ACC112 (cell line): ENCODE measurements at regions not wholly inside any gene's neighbourhood (a gene's known extent, or its start where the extent isn't known, plus 50 kb on each side); places are given as distances from the start of the nearest gene placed in this dataset.

Source experiments
- H2AFZ ChIP-seq: fragments of 200-600 bp; sonication (generic); one replicate; pipeline ENCODE4 v1.6.0; 2017; ENCODE audit warnings: antibody characterized with exemption, low read length; ENCODE audit not compliant: unreplicated experiment
- H3K27ac ChIP-seq: fragments of 200-600 bp; sonication (generic); 2 replicates; pipeline ENCODE4 v1.5.1; 2014; ENCODE audit warnings: low read depth, mild to moderate bottlenecking, antibody characterized with exemption, low read length, moderate library complexity
- H3K27me3 ChIP-seq: fragments of 200-600 bp; sonication (generic); 2 replicates; pipeline ENCODE4 v1.6.1; 2014; ENCODE audit warnings: mild to moderate bottlenecking, antibody characterized with exemption, low read length, moderate library complexity, mixed read lengths; ENCODE audit not compliant: insufficient read depth
- H3K36me3 ChIP-seq: fragments of 200-600 bp; sonication (generic); 2 replicates; pipeline ENCODE4 v1.6.1; 2016; ENCODE audit warnings: mild to moderate bottlenecking, antibody characterized with exemption, low read length, moderate library complexity, mixed read lengths; ENCODE audit not compliant: insufficient read depth
- H3K4me1 ChIP-seq: fragments of 200-600 bp; sonication (generic); one replicate; pipeline ENCODE4 v1.6.1; 2016; ENCODE audit warnings: low read length, mixed read lengths; ENCODE audit not compliant: insufficient read depth, unreplicated experiment, control insufficient read depth
- H3K4me3 ChIP-seq: fragments of 200-600 bp; sonication (generic); 2 replicates; pipeline ENCODE4 v1.5.1; 2014; ENCODE audit warnings: mild to moderate bottlenecking, low read depth, low read length
- H3K79me2 ChIP-seq: fragments of 200-600 bp; sonication (generic); one replicate; pipeline ENCODE4 v1.6.0; 2016; ENCODE audit warnings: low read length; ENCODE audit not compliant: control insufficient read depth, unreplicated experiment, insufficient read depth

GRCh38 chr20:24147479-24147878 is 158.9 kb upstream of the GGTLC1 start:
- no peaks in the 10 kb centered on the region for H3K4me1 ChIP-seq
- no peak overlapping the region for H3K27ac ChIP-seq
- H3K4me3 ChIP-seq, result no peak overlapping the region
- 0 out of 2 replicates have a peak, but pooled peaks cover 4% of the 10 kb centered on the region for H3K27me3 ChIP-seq
- no peaks in the 10 kb centered on the region for H3K79me2 ChIP-seq
- no peak overlapping the region for H2AFZ ChIP-seq
- no peaks in the 10 kb centered on the region for H3K36me3 ChIP-seq

GRCh38 chr20:24146231-24146634 is 157.7 kb upstream of the GGTLC1 start:
- H2AFZ ChIP-seq, result no peak overlapping the region
- no peaks in the 10 kb centered on the region for H3K36me3 ChIP-seq
- no peak overlapping the region for H3K27ac ChIP-seq
- 0 out of 2 replicates have a peak, but pooled peaks cover 4% of the 10 kb centered on the region for H3K27me3 ChIP-seq
- no peaks in the 10 kb centered on the region for H3K4me1 ChIP-seq
- no peaks in the 10 kb centered on the region for H3K79me2 ChIP-seq
- H3K4me3 ChIP-seq, result no peak overlapping the region

DNA sequence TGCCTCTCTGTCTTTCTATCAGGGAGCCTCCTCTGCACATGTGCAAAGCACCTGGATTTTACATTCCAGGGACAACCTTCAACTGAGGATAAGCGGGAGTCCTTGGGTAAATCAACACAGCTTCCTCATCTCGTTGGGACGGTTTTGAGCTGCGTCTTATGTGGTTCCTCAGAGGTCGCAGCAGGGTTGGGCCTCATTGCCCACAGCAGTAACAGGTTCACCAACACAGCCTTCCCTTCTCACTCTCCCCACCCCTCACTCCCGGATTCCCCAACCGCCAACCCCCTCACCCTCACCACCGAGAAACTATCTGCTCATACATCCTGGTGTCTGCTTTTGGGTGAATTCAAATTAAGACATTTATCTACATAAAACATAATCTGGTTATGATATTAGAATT is 155.8 kb upstream of the GGTLC1 start:
- Histone ChIP-seq H3K79me2 (no peaks in the 10 kb centered on the region), H3K4me1 (no peaks in the 10 kb centered on the region), H3K27ac (no peak overlapping the region), H2AFZ (no peak overlapping the region), H3K27me3 (0 out of 2 replicates have a peak, but pooled peaks cover 4% of the 10 kb centered on the region), H3K36me3 (no peaks in the 10 kb centered on the region), H3K4me3 (no peak overlapping the region)

DNA sequence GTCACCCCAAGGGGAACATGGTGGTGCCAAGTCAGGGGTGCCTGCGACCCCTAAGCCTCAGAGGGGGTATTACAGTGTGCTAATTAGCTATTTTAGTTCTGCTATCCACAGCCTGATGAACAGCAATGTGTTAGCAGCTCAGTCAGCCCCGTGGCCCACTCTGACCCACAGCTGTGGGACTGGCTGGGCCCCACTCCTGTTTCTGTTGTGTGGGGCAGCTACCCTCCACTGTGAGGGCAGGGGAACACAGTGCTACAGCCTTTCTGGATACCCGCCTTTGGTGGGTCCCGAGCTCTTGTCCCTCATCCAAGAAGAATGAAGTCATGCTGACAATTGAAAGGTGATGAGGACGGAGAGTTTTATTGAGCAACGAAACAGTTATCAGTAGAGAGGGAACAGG is 152.5 kb upstream of the GGTLC1 start:
- H3K4me3 ChIP-seq, result no peak overlapping the region
- no peak overlapping the region for H3K27ac ChIP-seq
- H2AFZ ChIP-seq, result no peak overlapping the region
- no peaks in the 10 kb centered on the region for H3K79me2 ChIP-seq
- no peaks in the 10 kb centered on the region for H3K27me3 ChIP-seq
- H3K4me1 ChIP-seq, result no peaks in the 10 kb centered on the region
- no peaks in the 10 kb centered on the region for H3K36me3 ChIP-seq

DNA sequence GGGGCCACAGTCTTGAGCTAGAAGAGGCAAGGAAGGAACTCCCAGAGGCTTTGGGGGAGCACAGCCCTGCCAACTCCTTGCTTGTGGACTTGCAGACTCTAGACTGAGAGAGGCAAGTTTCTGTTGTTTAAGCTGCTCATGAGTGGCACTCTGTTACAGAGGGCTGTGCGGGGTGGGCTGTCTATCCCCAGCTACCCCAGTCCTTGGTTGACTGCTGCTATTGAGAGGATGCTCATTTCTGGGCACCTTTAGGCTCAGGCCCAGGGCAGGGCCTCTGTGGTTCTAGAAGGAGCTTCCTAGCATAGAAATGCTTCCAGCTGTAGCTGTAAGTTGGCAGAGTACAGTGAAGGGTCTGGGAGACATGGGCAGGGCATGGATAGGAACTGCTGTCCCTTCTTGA is 151.3 kb upstream of the GGTLC1 start:
- H3K4me1 ChIP-seq, result no peaks in the 10 kb centered on the region
- no peak overlapping the region for H3K27ac ChIP-seq
- no peak overlapping the region for H2AFZ ChIP-seq
- H3K79me2 ChIP-seq, result no peaks in the 10 kb centered on the region
- H3K4me3 ChIP-seq, result no peak overlapping the region
- no peaks in the 10 kb centered on the region for H3K36me3 ChIP-seq
- no peaks in the 10 kb centered on the region for H3K27me3 ChIP-seq

DNA sequence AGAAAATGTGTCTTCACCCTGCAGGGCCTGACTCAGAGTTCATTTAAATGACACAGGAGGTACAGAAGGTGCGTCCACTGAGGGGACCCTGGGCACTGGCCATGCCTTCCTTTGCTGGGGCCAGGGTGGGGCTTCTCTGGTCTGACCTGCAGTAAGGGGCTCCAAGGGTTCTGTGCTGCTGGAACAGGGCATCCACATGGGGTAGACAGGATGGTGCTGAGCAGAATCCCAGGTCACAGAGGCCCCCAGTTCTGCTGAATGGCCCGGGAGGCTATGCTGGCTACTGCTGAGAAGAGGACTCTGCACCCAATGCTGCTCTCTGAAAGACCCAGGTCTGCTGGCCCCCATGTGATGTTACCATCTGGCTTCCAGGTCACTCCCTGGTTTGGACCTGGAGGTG is 150.4 kb upstream of the GGTLC1 start:
- H3K27ac ChIP-seq, result no peak overlapping the region
- no peaks in the 10 kb centered on the region for H3K4me1 ChIP-seq

DNA sequence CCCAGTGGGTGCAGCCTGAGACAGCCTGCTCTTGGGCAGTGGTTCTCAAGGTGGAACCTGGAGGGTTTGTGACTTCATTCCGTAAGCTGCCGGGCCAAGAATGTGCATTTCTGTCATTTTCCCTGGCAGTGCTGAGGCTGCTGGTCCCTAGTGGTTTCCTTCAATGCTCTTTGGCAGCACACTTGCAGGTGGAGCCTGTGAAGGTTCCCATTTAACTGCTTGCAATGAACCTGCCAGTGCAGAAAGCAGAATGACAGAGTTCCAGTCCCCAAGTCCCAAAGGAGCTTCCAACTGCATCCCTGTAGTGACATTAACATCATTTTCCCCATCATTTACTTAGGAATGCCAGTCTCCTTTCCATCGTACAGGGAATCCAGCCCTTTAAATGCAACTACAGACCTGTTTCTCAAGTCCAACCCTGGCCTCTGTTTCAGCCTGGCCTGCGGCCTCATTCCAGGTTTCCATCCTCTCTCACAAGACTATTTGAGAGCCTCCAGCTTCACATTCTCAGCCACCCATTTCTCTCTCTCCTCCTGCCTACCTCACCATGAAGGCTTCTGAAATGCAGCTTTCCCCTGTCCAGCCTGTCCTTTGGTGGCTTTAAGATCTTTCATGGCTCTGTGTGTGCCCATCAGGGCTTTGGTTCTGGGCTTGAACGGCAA is 149.7 kb upstream of the GGTLC1 start:
- H3K27ac ChIP-seq, result no peak overlapping the region
- H2AFZ ChIP-seq, result no peak overlapping the region
- H3K4me3 ChIP-seq, result no peak overlapping the region
- H3K79me2 ChIP-seq, result no peaks in the 10 kb centered on the region
- no peaks in the 10 kb centered on the region for H3K36me3 ChIP-seq
- no peaks in the 10 kb centered on the region for H3K4me1 ChIP-seq
- no peaks in the 10 kb centered on the region for H3K27me3 ChIP-seq

More for the DNA sequence above, 150.4 kb upstream of the GGTLC1 start:
- no peaks in the 10 kb centered on the region for H3K27me3 ChIP-seq
- H2AFZ ChIP-seq, result no peak overlapping the region
- H3K36me3 ChIP-seq, result no peaks in the 10 kb centered on the region
- H3K4me3 ChIP-seq, result no peak overlapping the region
- H3K79me2 ChIP-seq, result no peaks in the 10 kb centered on the region

GRCh38 chr20:24136659-24137246 is 148.2 kb upstream of the GGTLC1 start:
- no peaks in the 10 kb centered on the region for H3K79me2 ChIP-seq
- no peak overlapping the region for H3K4me3 ChIP-seq
- no peaks in the 10 kb centered on the region for H3K4me1 ChIP-seq
- H2AFZ ChIP-seq, result no peak overlapping the region
- no peaks in the 10 kb centered on the region for H3K36me3 ChIP-seq
- no peak overlapping the region for H3K27ac ChIP-seq
- no peaks in the 10 kb centered on the region for H3K27me3 ChIP-seq

GRCh38 chr20:24135781-24136180 is 147.2 kb upstream of the GGTLC1 start:
- Histone ChIP-seq H2AFZ (no peak overlapping the region), H3K27me3 (no peaks in the 10 kb centered on the region), H3K27ac (no peak overlapping the region), H3K4me1 (no peaks in the 10 kb centered on the region), H3K36me3 (no peaks in the 10 kb centered on the region), H3K4me3 (no peak overlapping the region), H3K79me2 (no peaks in the 10 kb centered on the region)

DNA sequence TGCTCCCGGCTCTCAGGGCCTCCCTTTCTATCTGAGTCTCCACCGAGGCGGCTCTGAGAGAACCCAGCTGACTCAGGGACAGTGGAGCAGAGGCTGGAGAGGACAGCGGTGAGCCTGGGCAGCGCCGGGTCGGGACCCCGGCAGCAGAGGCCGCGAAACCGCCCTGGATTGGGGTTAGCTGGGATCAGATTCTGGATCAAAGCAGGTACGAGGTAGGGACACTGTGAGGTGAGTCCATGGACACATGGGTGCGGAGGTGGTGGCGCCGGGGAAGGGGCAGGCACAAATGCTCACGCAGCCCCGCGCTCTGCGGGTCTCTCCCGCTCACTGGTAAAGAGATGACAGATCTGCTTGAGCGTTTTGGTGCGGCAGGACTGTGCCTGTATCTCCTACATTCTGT is 146.4 kb upstream of the GGTLC1 start:
- H3K79me2 ChIP-seq, result no peaks in the 10 kb centered on the region
- no peak overlapping the region for H2AFZ ChIP-seq
- 0 out of 2 replicates have a peak, but pooled peaks cover 2% of the 10 kb centered on the region for H3K27me3 ChIP-seq
- no peaks in the 10 kb centered on the region for H3K36me3 ChIP-seq
- no peak overlapping the region for H3K27ac ChIP-seq
- H3K4me3 ChIP-seq, result no peak overlapping the region
- H3K4me1 ChIP-seq, result no peaks in the 10 kb centered on the region

GRCh38 chr20:24134284-24134683 is 145.7 kb upstream of the GGTLC1 start:
- no peaks in the 10 kb centered on the region for H3K36me3 ChIP-seq
- no peaks in the 10 kb centered on the region for H3K79me2 ChIP-seq
- no peaks in the 10 kb centered on the region for H3K4me1 ChIP-seq
- no peak overlapping the region for H3K27ac ChIP-seq
- H3K27me3 ChIP-seq, result 0 out of 2 replicates have a peak, but pooled peaks cover 8% of the 10 kb centered on the region
- H3K4me3 ChIP-seq, result no peak overlapping the region
- no peak overlapping the region for H2AFZ ChIP-seq
